Left lobe of liver (tissue), 2 donors: ENCODE measurements at regions not wholly inside any gene's neighbourhood (a gene's known extent, or its start where the extent isn't known, plus 50 kb on each side); places are given as distances from the start of the nearest gene placed in this dataset.
"Not testable (repeated sequence)": the region's sequence is repeated elsewhere in the genome, so short reads cannot be mapped to it uniquely, and the experiment has no call there.

Experiments used
- ATAC-seq: fragments of 200-7000 bp; cut with Tn5 transposase; one replicate; pipeline ENCODE4 v1.9.1; 2020; ENCODE audit warnings: mild to moderate bottlenecking, moderate library complexity
- DNase-seq: peaks from one replicate; pipeline ENCODE4 v3.0.0-alpha.2; 2020; ENCODE audit warnings: low spot score
- donor health status: DM: no; HTN: no; CAD: no; lungs with moderate emphysema.
- donor health status: DM: no; HTN: yes; CAD: no.

DNA sequence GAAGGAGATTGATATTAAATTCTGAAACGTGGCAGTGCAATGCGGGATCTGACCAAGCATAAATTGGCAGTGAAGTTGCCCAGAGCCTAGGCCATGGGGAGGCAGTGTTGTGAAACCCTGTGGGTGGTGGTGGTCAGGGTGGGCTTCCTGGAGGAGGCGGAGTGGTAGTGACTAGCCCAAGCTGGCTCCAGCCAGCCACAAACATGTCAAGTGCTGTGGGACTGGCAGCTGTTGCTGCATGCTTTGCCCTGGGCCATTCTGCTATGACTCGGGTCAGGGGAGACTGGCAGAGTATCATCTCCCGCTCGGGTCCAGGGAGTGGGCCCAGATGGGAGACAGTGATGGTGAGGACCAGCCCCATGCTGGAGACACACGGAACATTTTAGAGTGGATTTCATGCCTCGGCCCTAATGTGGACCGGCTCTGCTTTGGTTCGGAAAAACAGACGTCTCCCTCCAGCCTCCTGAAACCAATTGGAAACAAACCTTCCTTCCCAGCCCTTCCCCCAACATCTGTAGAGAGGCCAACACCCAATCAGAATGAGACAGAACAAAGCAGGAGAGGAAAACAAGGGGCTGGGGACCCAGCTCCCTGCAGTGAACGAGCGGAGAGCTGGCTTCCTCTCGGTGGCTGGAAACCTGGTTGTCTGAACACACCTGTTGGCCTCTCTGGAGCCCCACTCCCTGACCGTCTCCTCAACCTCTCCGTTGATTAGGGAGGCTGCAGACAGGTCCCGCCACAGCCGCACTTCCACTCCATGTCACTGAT lies 58.2 kb downstream of the TMEM270 start:
- no peak for ATAC-seq
- DNase-seq: peak; percentile 35

DNA sequence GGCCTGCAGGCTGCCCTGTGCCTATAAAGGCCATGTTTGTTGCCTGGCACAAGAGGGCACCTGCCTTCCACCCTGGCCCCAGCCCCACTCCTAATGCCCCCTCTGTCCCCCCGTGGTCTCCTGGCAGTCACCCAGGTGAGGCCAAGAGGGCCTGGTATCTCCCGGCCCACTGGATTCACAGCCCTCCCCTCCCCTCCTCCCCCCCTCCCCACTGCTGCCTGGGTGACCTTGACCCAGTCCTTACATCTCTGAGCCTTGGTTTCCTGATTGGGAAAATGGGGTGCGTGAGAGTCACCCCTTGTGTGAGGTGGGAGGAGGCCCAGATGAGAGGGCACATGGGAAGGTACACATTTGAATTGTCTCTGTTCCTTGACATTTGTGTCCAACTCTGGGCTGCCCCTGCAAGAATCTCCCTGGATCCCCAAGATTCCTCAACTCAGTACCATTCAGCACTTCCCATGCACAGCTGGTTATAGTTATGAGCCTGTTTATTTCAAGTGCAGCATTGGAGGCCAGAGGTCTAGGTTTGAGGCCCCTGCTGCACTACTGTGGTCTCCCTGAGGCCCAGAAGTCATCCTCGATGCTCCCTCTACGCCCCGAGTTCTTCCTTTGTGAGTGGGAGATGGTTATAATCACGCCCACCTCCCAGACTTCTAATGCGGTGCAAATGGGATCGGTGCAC lies 58.9 kb downstream of the TMEM270 start:
- DNase-seq (no peak), ATAC-seq (no peak)

DNA sequence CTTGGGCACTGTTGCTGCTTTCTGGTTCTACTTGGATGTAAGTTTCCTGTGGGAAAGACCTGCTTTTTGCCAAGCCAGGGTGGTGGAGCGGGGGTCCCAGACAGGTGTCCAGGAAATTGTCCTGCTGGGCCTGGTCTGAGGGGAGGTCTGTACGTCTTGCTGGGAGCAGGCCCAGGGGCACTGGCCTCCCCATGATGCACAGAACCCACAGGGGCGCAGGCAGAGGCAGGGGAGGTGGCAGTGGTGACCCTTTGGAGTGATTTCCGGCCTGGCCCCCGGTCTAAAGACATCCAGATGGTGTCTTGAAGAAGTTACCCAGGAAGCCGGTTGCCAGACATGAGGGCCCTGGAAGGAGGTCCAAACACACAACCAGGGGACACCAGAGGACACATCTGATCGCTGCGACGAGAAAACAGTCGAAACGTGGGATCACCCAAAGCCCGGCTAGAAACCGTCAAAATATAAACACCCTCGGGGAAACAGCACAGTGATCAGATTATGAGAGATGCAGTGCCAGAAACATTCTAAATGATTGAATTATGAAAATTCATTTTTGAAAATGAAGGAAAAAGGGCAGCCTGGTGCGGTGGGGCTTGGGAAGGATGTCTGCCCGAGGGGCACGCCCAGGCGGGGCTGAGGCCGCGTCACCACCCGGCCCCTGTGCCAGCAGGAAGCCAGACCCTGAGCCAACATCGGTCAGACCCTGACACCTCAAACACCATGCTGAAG lies 59.6 kb downstream of the TMEM270 start:
- DNase-seq (peak; percentile 38), ATAC-seq (no peak)

DNA sequence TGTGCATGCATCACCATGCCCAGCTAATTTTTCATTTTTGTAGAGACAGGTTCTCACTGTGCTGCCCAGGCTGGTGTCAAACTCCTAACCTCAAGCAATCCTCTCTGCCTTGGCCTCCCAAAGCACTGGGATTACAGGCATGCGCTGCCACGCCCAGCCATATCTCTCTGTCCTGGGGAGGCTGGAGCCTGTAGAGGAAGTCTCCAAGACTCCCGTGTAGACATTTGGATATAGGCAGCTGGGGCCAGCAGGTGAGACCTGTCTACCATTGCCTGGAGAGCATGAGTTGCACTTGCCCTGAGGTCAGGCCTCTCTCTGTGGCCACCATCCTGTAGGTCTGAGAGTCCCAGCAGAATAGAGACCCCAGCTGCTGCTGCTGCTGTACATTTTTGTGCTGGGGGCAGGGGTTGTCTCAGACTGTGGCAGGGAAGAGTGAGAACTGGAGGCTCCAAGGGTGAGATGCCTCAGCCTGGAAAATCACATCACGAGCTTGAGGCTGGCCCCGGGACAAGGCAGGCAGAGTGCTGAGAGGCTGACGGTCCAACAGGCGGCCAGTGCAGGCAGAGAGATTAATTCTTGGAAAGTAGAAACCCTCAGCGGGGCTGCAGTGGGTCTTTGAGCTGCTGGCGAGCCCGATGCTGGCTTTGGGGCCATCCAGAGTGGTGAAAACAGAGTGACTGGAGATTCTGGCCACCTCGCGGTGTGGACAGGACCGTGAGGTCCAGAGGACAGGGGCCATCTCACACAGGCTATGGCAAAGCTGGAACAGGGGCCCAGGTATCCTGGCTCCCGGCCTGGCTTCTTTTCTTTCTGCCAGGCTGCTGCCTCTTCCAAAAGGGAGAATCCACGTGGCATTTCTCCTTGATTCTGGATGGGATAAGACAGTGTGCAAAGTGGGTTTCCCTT lies 60.9 kb downstream of the TMEM270 start:
- DNase-seq (peak; percentile 29), ATAC-seq (no peak)

DNA sequence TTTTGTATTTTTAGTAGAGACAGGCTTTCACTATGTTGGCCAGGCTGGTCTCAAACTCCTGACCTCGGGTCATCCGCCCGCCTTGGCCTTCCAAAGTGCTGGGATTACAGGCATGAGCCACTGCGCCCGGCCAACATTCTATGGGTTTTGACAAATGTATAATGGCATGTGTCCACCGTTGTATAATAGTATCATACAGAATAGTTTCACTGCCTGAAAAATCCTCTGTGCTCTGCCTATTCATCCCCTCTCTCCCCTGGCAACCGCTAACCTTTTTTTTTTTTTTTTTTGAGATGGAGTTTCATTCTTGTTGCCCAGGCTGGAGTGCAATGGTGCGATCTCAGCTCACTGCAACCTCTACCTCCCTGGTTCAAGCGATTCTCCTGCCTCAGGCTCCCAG lies 67.7 kb downstream of the TMEM270 start:
- not testable (repeated sequence) for DNase-seq

DNA sequence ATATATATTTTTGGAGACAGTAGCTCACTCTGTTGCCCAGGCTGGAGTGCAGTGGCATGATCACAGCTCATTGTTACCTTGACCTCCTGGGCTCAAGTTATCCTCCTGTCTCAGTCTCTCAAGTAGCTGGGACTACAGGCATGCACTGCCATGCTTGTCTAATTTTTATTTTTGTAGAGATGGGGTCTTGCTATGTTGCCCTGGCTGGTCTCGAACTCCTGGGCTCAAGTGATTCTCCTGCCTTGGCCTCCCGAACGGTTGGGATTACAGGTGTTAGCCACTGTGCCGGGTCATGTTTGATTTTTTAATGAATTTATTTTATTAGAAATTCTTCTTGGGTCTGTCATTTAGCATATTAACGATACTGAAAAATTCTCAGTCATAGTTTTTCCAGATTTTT lies 70.5 kb downstream of the TMEM270 start:
- DNase-seq: no peak
- ATAC-seq: no peak

More for the DNA sequence above, 67.7 kb downstream of the TMEM270 start:
- ATAC-seq: not testable (repeated sequence)

DNA sequence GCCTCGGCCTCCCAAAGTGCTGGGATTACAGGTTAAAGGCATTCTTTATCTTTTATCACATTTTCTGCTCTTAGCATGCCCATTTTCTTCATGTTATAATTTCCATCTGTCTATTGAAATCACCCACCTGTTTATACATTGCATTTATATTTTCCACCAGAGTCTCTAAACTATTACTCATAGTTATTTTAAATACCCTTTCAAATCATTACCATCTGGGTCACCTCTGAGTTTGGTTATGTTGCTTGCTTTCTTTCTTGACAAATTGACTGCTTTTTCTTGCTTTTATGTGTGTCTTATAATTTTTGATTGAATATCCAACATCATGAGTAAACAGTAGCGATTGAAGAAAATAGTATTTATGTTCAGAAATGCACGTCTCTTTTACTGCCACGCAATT lies 71.4 kb downstream of the TMEM270 start:
- ATAC-seq (no peak), DNase-seq (no peak)

DNA sequence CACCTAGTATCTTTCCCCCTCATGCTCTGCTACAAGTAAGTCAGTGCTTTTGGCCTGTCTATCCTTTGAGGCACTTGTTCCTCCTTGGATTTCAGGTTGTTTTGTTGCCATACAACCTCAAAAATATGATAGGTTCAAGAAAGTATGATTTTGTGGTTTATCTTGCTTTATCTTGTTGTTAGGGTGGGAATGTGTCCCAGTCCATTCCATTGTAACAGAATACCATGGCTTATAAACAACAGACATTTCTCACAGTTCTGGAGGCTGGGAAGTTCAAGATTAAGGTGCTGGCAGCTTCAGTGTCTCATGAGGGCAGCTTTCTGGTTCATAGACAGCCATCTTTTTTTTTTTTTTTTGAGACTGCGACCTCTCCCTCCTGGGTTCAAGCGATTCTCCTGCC lies 72.1 kb downstream of the TMEM270 start:
- ATAC-seq (no peak), DNase-seq (no peak)

DNA sequence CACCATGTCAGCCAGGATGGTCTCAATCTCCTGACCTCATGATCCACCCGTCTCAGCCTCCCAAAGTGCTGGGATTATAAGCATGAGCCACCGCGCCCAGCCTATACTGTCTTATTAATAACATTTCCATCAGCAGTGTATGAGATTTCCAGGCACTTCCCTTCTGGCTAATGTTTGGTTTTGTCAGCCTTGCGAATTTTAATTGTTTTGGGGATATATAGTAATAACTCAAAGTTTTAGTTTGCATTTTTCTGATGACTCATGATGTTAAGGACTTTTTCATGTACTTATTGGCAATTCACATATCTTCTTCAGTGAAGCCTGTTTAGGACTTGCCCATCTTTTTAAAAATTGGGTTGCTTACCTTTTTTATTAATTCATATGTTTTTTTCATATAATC lies 76.0 kb downstream of the TMEM270 start:
- DNase-seq (no peak), ATAC-seq (no peak)

DNA sequence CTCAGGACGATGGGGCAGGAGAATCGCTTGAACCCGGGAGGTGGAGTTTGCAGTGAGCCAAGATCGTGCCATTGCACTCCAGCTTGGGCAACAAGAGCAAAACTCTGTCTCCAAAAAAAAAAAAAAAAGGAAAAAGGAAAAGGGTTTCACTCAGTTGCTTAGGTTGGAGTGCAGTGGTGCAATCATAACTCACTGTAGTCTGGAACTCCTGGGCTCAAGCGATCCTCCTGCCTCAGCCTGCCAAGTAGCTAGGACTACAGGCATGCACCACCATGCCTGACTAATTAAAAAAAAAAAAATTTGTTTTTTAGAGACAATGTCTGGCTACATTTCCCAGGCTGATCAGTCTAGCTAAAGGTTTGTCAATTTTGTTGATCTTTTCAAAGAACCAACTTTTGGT lies 76.7 kb downstream of the TMEM270 start:
- DNase-seq, ATAC-seq: not testable (repeated sequence)

DNA sequence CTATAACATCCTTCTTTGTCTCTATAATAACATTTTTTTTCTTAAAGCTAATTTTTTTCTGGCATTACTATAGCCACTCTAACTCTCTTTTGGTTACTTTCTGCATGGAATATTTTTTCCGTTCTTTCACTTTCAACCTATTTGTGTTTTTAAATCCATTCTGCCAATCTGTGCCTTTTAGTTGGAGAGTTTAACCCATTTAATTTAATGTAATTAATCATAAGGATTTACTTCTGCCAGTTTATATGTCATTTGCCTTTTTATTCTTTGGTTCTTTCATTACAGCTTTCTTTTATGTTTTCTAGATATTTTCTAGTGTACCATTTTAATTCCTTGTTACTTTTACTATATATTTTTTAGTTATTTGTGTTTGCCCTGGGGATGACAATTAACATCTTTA lies 78.6 kb downstream of the TMEM270 start:
- ATAC-seq (no peak), DNase-seq (no peak)

DNA sequence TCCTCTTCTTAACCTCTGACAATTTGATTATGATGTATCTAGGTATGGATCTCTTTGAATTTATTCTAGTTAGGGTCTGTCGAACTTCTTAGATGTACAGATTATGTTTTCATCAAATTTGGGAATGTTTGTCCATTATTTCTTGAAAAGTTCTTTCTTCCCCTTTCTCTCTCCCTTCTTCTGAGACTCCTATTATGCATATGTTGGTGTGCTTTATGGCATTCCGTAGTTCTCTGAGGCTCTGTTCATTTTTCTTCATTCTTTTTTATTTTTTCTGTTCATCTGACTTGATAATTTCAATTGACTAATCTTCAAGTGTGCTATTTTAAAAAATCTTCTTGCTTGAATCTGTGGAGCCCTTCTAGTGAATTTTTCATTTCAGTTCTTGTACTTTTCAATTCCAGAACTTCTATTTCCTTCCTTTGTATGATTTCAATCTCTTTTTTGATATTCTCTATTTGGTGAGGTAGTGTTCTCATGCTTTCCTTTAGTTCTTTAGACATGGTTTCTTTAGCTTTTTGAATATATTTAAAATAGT lies 79.8 kb downstream of the TMEM270 start:
- ATAC-seq: no peak
- no peak for DNase-seq

DNA sequence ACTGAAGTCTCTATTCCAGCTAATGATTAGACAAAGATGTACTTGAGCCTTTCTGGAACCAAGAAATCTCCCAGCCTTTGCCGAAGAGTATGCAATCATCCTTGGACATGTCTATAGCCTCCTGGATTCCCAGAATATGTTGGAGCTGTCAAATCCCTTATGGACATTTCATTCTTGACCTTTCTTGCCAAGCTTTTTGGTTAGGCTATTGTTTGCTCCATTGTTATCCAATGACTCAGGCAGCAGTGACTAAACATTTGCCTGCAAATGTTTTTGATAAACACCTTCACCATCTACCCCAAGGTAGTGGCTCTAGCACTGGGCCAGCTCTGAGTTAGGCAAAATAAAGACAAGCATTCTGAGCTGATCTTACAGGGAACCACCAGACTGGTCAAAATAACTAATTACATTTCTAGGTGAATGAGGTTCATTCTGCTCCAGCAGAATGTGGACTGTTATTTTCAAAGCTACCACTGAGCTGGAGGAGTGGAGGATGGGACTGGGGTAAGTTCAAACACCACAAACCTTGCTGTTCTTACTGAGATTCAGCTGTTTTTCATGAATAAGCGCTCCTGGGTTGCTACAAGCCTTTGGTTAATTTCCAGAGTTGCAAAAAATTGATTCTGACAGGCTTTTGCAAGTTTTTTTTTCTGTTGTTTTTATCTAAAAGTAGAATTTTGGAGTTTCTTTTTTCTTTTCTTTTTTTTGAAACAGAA lies 81.0 kb downstream of the TMEM270 start:
- DNase-seq (no peak), ATAC-seq (no peak)

DNA sequence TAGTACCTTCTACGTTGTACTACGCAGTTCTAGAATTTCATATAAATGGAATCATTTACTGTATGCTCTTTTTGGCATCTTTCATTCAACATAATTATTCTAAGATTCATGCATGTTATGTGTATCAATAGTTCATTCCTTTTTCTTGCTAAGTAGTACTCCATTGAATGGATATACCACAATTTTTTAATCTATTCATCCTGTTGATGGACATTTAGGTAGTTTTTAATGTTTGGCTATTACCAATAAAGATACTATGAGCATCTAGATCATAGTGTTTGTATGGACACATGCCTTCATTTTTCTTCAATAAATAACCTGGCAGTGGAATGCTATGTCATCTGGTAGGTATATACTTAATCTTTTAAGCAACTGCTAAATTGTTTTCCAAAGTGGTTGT lies 83.0 kb upstream of the ELN start:
- no peak for DNase-seq
- no peak for ATAC-seq

DNA sequence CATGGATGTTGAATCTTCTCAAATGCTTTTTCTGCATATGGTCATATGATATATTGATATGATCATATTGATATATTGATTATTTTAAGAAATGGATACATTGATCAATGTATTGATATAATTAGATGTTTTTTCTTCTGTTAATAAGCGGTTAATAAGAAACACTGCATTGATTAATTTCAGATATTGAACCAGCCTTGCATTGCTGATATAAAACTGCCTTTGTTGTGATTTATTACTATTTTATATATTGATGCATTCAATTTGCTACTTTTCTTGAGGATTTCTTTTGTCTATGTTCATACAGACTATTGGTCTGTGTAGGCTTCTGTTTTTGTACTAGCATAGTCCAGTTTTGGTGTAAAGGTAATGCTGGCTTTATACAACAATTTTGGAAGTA lies 79.7 kb upstream of the ELN start:
- no peak for ATAC-seq
- DNase-seq: no peak

DNA sequence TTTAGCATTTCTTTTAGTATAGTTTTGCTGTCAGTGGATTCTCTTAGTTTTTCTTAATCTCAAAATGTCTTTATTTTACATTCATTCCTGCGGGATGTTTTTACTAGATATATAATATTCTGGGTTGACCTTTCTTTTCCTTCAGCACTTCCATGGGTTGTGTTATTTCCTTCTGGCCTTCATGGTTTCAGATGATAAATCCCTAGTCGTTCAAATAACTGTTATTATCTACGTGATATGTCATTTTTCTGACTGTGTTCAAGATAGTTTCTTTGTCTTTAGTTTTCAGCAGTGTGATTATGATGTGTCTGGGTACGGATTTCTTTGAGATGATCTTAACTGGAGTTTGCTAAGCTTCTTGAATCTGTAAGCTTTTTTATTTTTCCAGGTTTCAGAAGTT lies 75.7 kb upstream of the ELN start:
- ATAC-seq (no peak), DNase-seq (no peak)

DNA sequence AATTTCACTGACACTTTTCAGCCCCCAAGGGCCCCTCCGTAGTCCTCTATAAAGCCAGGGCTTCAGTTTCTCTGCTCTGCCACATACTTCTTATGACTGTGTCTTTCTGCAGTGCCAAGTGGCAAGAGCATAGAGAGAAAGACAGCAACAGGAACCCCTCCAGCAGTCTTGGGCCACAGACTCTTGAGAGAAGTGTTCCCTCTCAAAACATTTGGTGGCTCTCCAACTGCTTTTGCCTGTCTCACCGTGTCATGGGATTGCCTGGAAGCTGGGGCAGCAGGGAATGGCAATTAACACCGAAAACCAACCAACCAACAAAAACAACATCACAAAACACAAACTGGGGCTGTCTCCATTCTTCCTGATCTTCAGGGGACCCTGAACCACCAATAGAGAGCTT lies 73.8 kb upstream of the ELN start:
- ATAC-seq: no peak

DNA sequence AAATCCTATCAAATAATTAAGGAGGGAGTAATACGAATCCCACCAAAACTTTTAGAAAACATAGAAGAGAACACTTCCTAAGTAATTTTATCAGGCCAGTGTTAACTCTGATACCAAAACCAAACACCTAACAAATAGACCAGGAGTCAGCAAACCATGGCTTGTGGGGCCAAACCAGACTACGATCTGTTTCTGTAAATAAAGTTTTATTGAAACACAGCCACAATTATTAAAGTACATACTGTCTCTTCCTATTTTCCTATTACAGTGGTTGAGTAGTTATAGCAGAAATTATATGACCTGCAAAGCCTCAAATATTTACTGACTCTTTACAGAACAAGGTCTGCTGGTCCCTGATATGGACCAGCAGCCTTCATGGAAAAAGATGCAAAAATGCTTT lies 73.1 kb upstream of the ELN start:
- no peak for ATAC-seq
- no peak for DNase-seq

More for the DNA sequence above, 73.8 kb upstream of the ELN start:
- no peak for DNase-seq

DNA sequence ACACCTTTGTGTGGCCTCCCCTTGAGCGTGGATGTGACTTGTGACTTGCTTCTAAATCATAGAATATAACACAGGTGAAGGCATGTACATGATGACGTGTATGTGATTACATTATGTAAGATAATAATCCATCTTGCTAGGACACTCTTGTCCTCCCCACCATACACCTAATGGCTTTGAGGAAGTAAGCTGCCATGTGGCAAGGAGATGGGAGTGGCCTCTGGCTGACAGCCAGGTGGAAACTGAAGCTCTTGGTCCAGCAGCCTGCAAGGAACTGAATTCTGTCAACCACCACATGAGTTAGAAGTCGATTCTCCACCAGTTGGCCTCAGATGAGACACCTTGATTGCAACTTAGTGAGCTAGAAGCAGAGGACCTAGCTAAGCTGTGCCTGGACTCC lies 67.4 kb upstream of the ELN start:
- ATAC-seq (no peak), DNase-seq (no peak)

DNA sequence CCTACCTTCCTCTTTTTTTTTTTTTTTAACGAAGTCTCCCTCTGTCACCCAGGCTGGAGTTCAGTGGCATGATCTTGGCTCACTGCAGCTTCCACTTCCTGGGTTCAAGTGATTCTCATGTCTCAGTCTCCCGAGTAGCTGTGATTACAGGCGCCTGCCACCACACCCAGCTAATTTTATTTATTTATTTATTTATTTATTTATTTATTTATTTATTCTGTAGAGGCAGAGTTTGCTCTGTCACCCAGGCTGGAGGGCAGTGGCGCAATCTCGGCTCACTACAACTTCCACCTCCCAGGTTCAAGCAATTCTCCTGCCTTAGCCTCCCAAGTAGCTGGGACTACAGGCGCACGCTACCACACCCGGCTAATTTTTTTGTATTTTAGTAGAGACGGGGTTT lies 66.0 kb upstream of the ELN start:
- not testable (repeated sequence) for ATAC-seq, DNase-seq
